Breast epithelium (tissue), 3 donors: ENCODE measurements at regions not wholly inside any gene's neighbourhood (a gene's known extent, or its start where the extent isn't known, plus 50 kb on each side); places are given as distances from the start of the nearest gene placed in this dataset.

Experiments
- CTCF ChIP-seq, 3 donors: fragments of 450-650 bp; IDR thresholded peaks; one replicate each; pipeline ENCODE4 v1.5.1; 2016 to 2017; ENCODE audit warnings: antibody characterized with exemption in 3 of 3, mild to moderate bottlenecking in 3 of 3, moderate library complexity in 3 of 3
- POLR2A ChIP-seq: fragments of 450-650 bp; IDR thresholded peaks from one replicate; pipeline ENCODE4 v1.6.1; 2016; ENCODE audit warnings: antibody characterized with exemption, mild to moderate bottlenecking, moderate library complexity

- TF ChIP-seq CTCF (IDR thresholded peaks at IDR 0.05) (no peak), POLR2A (no peak)
Measured at GRCh38 chr6:11284996-11285395, 52.5 kb upstream of the NEDD9 start.
